ENCODE measurements at regions not wholly inside any gene's neighbourhood (a gene's known extent, or its start where the extent isn't known, plus 50 kb on each side); places are given as distances from the start of the nearest gene placed in this dataset.

DNA sequence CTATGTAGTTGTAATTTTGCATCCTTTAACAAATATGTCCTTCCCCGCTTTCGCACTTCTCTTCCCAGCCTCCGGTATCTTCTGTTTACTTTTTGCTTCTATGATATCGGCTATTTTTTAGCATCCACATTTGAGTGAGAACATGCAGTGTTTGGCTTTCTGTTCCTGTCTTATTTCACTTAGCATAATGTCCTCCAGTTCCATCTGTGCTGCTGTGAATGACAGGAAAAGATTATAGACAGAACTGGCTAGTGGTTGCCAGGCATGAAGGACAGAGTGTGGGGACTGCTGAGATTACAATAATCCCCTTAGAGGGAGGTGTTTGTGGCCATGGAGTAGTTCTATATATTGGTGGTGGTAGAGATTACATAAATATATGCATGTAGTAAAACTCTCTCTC, 588.6 kb downstream of the NLGN4X start (continued):
- TF ChIP-seq, protein P1, sequence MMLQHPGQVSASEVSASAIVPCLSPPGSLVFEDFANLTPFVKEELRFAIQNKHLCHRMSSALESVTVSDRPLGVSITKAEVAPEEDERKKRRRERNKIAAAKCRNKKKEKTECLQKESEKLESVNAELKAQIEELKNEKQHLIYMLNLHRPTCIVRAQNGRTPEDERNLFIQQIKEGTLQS (IDR thresholded peaks at IDR 0.05) = no peak
- TF ChIP-seq RAD21 (IDR thresholded peaks at IDR 0.05) (no peak), FOXA1 (IDR thresholded peaks at IDR 0.05) (no peak), FOXA2 (IDR thresholded peaks at IDR 0.05) (no peak), GABPA (IDR thresholded peaks at IDR 0.05 in 1 of 2, conservative IDR thresholded peaks at IDR 0.05 in 1 of 2) (no peak), TAF1 (conservative IDR thresholded peaks at IDR 0.05) (no peak)

DNA sequence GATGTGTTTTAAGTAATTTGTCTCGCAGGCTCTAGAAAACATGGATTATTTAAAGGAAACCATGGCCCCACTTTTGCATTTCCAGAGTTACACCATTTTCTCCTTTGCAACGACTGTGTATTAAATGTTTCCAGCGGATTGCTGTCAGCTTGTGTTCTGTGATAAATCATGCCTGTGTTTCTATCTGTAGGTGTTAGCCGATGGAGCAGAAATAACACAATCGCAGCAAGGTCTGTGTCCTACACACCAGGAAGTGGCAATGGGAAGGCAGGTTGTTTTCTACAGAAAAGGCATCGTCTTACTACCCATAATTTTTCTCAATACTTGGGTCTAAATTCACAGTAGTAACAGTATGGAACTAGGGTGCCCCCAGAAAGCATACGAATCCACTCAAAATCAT, 590.1 kb downstream of the NLGN4X start:
- Histone ChIP-seq H3K9ac (ENCODE audit: low read depth in 1 of 2, low read length in 2 of 2) (no peak overlapping the region), H3K9me3 (ENCODE audit: control insufficient read depth in 4 of 4, low read length in 3 of 4) (no peaks in the 10 kb centered on the region), H3K27ac (ENCODE audit: low read depth in 1 of 2, low read length in 2 of 2) (no peak overlapping the region), H3K4me1 (ENCODE audit: control insufficient read depth in 4 of 4, insufficient read depth in 4 of 4, low read length in 3 of 4) (no peaks in the 10 kb centered on the region), H3K36me3 (ENCODE audit: control insufficient read depth in 4 of 4, insufficient read depth in 3 of 4, low read depth in 1 of 4, low read length in 3 of 4) (no peaks in the 10 kb centered on the region), H3K27me3 (ENCODE audit: control insufficient read depth in 4 of 4, insufficient read depth in 4 of 4, low read length in 3 of 4) (no peaks in the 10 kb centered on the region), H3K4me3 (ENCODE audit: low read depth in 1 of 3, low read length in 3 of 3) (no peak overlapping the region)
- WGBS = 67% methylated on average over 7 of the region's 7 CpGs
- TF ChIP-seq EGR1 (IDR thresholded peaks at IDR 0.05; ENCODE audit: low read depth in 2 of 2) (no peak), RAD21 (IDR thresholded peaks at IDR 0.05) (no peak), FOXA2 (IDR thresholded peaks at IDR 0.05) (no peak), NR2F2 (IDR thresholded peaks at IDR 0.05) (no peak), FOXA1 (IDR thresholded peaks at IDR 0.05) (no peak), JUND (IDR thresholded peaks at IDR 0.05) (no peak), RXRA (IDR thresholded peaks at IDR 0.05) (no peak), GABPA (IDR thresholded peaks at IDR 0.05 in 1 of 2, conservative IDR thresholded peaks at IDR 0.05 in 1 of 2) (no peak), HNF4A (conservative IDR thresholded peaks at IDR 0.05) (no peak), TAF1 (conservative IDR thresholded peaks at IDR 0.05) (no peak), YY1 (IDR thresholded peaks at IDR 0.05) (no peak), SP1 (IDR thresholded peaks at IDR 0.05) (no peak)
- TF ChIP-seq, protein P2, sequence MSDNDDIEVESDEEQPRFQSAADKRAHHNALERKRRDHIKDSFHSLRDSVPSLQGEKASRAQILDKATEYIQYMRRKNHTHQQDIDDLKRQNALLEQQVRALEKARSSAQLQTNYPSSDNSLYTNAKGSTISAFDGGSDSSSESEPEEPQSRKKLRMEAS (IDR thresholded peaks at IDR 0.05) = no peak
- TF ChIP-seq, protein P1 (IDR thresholded peaks at IDR 0.05) = no peak
- TF ChIP-seq, protein P3, sequence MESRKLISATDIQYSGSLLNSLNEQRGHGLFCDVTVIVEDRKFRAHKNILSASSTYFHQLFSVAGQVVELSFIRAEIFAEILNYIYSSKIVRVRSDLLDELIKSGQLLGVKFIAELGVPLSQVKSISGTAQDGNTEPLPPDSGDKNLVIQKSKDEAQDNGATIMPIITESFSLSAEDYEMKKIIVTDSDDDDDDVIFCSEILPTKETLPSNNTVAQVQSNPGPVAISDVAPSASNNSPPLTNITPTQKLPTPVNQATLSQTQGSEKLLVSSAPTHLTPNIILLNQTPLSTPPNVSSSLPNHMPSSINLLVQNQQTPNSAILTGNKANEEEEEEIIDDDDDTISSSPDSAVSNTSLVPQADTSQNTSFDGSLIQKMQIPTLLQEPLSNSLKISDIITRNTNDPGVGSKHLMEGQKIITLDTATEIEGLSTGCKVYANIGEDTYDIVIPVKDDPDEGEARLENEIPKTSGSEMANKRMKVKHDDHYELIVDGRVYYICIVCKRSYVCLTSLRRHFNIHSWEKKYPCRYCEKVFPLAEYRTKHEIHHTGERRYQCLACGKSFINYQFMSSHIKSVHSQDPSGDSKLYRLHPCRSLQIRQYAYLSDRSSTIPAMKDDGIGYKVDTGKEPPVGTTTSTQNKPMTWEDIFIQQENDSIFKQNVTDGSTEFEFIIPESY (IDR thresholded peaks at IDR 0.05) = no peak
- TF ChIP-seq, protein P4, sequence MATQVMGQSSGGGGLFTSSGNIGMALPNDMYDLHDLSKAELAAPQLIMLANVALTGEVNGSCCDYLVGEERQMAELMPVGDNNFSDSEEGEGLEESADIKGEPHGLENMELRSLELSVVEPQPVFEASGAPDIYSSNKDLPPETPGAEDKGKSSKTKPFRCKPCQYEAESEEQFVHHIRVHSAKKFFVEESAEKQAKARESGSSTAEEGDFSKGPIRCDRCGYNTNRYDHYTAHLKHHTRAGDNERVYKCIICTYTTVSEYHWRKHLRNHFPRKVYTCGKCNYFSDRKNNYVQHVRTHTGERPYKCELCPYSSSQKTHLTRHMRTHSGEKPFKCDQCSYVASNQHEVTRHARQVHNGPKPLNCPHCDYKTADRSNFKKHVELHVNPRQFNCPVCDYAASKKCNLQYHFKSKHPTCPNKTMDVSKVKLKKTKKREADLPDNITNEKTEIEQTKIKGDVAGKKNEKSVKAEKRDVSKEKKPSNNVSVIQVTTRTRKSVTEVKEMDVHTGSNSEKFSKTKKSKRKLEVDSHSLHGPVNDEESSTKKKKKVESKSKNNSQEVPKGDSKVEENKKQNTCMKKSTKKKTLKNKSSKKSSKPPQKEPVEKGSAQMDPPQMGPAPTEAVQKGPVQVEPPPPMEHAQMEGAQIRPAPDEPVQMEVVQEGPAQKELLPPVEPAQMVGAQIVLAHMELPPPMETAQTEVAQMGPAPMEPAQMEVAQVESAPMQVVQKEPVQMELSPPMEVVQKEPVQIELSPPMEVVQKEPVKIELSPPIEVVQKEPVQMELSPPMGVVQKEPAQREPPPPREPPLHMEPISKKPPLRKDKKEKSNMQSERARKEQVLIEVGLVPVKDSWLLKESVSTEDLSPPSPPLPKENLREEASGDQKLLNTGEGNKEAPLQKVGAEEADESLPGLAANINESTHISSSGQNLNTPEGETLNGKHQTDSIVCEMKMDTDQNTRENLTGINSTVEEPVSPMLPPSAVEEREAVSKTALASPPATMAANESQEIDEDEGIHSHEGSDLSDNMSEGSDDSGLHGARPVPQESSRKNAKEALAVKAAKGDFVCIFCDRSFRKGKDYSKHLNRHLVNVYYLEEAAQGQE (IDR thresholded peaks at IDR 0.05) = no peak
- no peak for DNase-seq (ENCODE audit: low spot score)

DNA sequence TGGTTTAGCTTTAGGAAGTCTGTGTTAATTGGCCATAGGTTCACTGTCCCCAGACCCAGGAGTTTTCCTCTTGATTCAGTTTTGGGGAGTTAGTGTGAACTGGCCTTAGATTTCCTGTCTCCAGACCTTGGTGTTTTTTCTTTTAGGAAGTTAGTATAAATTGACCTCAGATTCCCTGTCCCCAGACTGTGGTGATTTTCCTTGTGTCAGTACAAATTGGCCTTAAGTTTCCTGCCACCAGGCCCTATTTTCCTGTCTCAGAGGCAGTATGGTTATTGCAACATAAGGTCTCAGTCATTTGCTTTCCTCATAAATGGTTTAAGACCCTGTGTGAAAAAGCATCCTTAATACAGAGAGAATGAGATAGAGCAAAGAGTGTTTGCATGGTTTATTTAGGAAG, 595.8 kb downstream of the NLGN4X start:
- Histone ChIP-seq H3K4me1 (ENCODE audit: control insufficient read depth in 4 of 4, insufficient read depth in 4 of 4, low read length in 3 of 4) (no peaks in the 10 kb centered on the region), H3K27me3 (ENCODE audit: control insufficient read depth in 4 of 4, insufficient read depth in 4 of 4, low read length in 3 of 4) (no peaks in the 10 kb centered on the region), H3K9ac (ENCODE audit: low read depth in 1 of 2, low read length in 2 of 2) (no peak overlapping the region), H3K4me3 (ENCODE audit: low read depth in 1 of 3, low read length in 3 of 3) (no peak overlapping the region), H3K9me3 (ENCODE audit: control insufficient read depth in 4 of 4, low read length in 3 of 4) (no peaks in the 10 kb centered on the region), H3K36me3 (ENCODE audit: control insufficient read depth in 4 of 4, insufficient read depth in 3 of 4, low read depth in 1 of 4, low read length in 3 of 4) (no peaks in the 10 kb centered on the region), H3K27ac (ENCODE audit: low read depth in 1 of 2, low read length in 2 of 2) (no peak overlapping the region)
- no peak for DNase-seq (ENCODE audit: low spot score)
- TF ChIP-seq, protein P5, sequence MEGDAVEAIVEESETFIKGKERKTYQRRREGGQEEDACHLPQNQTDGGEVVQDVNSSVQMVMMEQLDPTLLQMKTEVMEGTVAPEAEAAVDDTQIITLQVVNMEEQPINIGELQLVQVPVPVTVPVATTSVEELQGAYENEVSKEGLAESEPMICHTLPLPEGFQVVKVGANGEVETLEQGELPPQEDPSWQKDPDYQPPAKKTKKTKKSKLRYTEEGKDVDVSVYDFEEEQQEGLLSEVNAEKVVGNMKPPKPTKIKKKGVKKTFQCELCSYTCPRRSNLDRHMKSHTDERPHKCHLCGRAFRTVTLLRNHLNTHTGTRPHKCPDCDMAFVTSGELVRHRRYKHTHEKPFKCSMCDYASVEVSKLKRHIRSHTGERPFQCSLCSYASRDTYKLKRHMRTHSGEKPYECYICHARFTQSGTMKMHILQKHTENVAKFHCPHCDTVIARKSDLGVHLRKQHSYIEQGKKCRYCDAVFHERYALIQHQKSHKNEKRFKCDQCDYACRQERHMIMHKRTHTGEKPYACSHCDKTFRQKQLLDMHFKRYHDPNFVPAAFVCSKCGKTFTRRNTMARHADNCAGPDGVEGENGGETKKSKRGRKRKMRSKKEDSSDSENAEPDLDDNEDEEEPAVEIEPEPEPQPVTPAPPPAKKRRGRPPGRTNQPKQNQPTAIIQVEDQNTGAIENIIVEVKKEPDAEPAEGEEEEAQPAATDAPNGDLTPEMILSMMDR (IDR thresholded peaks at IDR 0.05; ENCODE audit: low read depth, low read length, missing input control) = no peak
- no peak for TF ChIP-seq GABPA (IDR thresholded peaks at IDR 0.05 in 1 of 2, conservative IDR thresholded peaks at IDR 0.05 in 1 of 2)
- no peak for TF ChIP-seq JUND (IDR thresholded peaks at IDR 0.05)
- TF ChIP-seq RXRA (IDR thresholded peaks at IDR 0.05) = no peak
- no peak for TF ChIP-seq HNF4G (IDR thresholded peaks at IDR 0.05)
- TF ChIP-seq FOXA1 (IDR thresholded peaks at IDR 0.05) = no peak
- TF ChIP-seq, protein P2 (IDR thresholded peaks at IDR 0.05) = no peak
- TF ChIP-seq FOXA2 (IDR thresholded peaks at IDR 0.05) = no peak
- TF ChIP-seq TAF1 (conservative IDR thresholded peaks at IDR 0.05) = no peak
- no peak for TF ChIP-seq RAD21 (IDR thresholded peaks at IDR 0.05)
- TF ChIP-seq SP1 (IDR thresholded peaks at IDR 0.05) = no peak
- TF ChIP-seq, protein P4 (IDR thresholded peaks at IDR 0.05) = no peak

All from liver (tissue), 8 donors.